ENCODE measurements at regions not wholly inside any gene's neighbourhood (a gene's known extent, or its start where the extent isn't known, plus 50 kb on each side); places are given as distances from the start of the nearest gene placed in this dataset.

GRCh38 chr1:5765997-5766913, 226.0 kb downstream of the NPHP4 start:
- TF ChIP-seq CTCF (conservative IDR thresholded peaks at IDR 0.05 in 1 of 2, IDR thresholded peaks at IDR 0.05 in 1 of 2; ENCODE audit: low read depth in 1 of 2, low read length in 2 of 2) (no peak), EZH2 (IDR thresholded peaks at IDR 0.05; ENCODE audit: low read length, missing control alignments) (no peak)

Measured in fibroblast of lung (primary cell).